PFSK-1 (cell line): ENCODE measurements at regions not wholly inside any gene's neighbourhood (a gene's known extent, or its start where the extent isn't known, plus 50 kb on each side); places are given as distances from the start of the nearest gene placed in this dataset.

Experiments used
- REST ChIP-seq, 2 experiments: IDR thresholded peaks; 2 replicates each; pipeline versions ENCODE4 v1.6.1 to v1.8.0; 2011 to 2012; ENCODE audit warnings: low read depth in 2 of 2, low read length in 2 of 2, control low read depth in 1 of 2, inconsistent platforms in 1 of 2, mild to moderate bottlenecking in 1 of 2, moderate library complexity in 1 of 2; ENCODE audit not compliant: insufficient read depth in 1 of 2
- TAF1 ChIP-seq: IDR thresholded peaks from 2 replicates; pipeline ENCODE4 v1.6.1; 2012; ENCODE audit warnings: low read length, control low read depth, borderline replicate concordance; ENCODE audit not compliant: insufficient read depth

GRCh38 chr5:82393951-82394350 lies 115.8 kb upstream of the RPS23 start:
- TF ChIP-seq REST (IDR thresholded peaks at IDR 0.05; ENCODE audit: insufficient read depth in 1 of 2, low read depth in 2 of 2, low read length in 2 of 2) (no peak), TAF1 (no peak)
